Subcutaneous abdominal adipose tissue (tissue), 5 donors: ENCODE measurements at regions not wholly inside any gene's neighbourhood (a gene's known extent, or its start where the extent isn't known, plus 50 kb on each side); places are given as distances from the start of the nearest gene placed in this dataset.

Experiments
- H3K27ac ChIP-seq: one replicate; pipeline ENCODE4 v1.7.0; 2013; ENCODE audit warnings: low read depth, mild to moderate bottlenecking, inconsistent platforms, low read length, moderate library complexity
- H3K27me3 ChIP-seq, 5 donors: one replicate each; pipeline ENCODE4 v1.7.0; 2013; ENCODE audit warnings: low read length in 5 of 5, inconsistent platforms in 1 of 5; ENCODE audit not compliant: control insufficient read depth in 5 of 5, insufficient read depth in 4 of 5
- H3K36me3 ChIP-seq, 5 donors: one replicate each; pipeline ENCODE4 v1.7.0; 2013; ENCODE audit warnings: low read length in 5 of 5; ENCODE audit not compliant: control insufficient read depth in 5 of 5, insufficient read depth in 5 of 5
- H3K4me1 ChIP-seq, 5 donors: one replicate each; pipeline ENCODE4 v1.7.0; 2013; ENCODE audit warnings: low read length in 5 of 5, mild to moderate bottlenecking in 3 of 5, moderate library complexity in 1 of 5; ENCODE audit not compliant: control insufficient read depth in 5 of 5, insufficient read depth in 5 of 5
- H3K4me3 ChIP-seq, 5 donors: one replicate each; pipeline ENCODE4 v1.7.0; 2013; ENCODE audit warnings: low read length in 5 of 5, low read depth in 1 of 5
- H3K9ac ChIP-seq, 5 donors: one replicate each; pipeline ENCODE4 v1.7.0; 2013; ENCODE audit warnings: low read length in 5 of 5, mild to moderate bottlenecking in 4 of 5, moderate library complexity in 3 of 5
- H3K9me3 ChIP-seq, 5 donors: one replicate each; pipeline ENCODE4 v1.7.0; 2013; ENCODE audit warnings: low read length in 5 of 5; ENCODE audit not compliant: control insufficient read depth in 5 of 5
- donor health status: healthy.
- donor health status: healthy.
- donor health status: healthy.
- donor health status: healthy.
- donor health status: healthy.

DNA sequence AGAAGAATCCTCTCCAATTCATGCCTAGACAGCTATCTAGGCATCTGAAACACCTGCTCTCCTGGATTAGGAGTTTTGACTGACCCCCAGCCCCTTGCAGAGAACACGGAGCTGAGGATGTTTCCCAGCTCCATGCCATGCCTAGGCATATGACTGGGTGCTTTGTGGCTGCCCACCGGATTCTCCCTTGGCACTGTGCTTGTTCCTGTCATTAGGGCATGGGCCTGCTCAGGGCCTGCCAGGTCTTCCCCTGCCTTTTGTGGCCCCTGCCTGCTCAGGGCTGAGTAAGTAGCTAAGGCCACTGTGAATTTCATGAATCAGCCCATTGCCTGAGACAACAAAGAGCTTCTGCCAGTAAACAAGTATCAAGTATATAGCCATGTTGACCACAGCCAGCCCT, 867.4 kb downstream of the TECRL start:
- no peaks in the 10 kb centered on the region for H3K4me1 ChIP-seq
- no peaks in the 10 kb centered on the region for H3K36me3 ChIP-seq
- H3K9ac ChIP-seq, result no peak overlapping the region
- peaks cover 0 to 21% (median 17%) of the 10 kb centered on the region in 5 donors for H3K9me3 ChIP-seq
- H3K4me3 ChIP-seq, result no peak overlapping the region
- H3K27me3 ChIP-seq, result peaks cover 0 to 5% (median 0%) of the 10 kb centered on the region in 5 donors
- no peak overlapping the region for H3K27ac ChIP-seq

- Histone ChIP-seq H3K36me3 (no peaks in the 10 kb centered on the region), H3K4me1 (no peaks in the 10 kb centered on the region), H3K4me3 (no peak overlapping the region), H3K27me3 (no peaks in the 10 kb centered on the region), H3K9ac (no peak overlapping the region), H3K9me3 (no peaks in the 10 kb centered on the region), H3K27ac (no peak overlapping the region)
These were observed 879.5 kb downstream of the TECRL start for GRCh38 chr4:63529581-63530337.

GRCh38 chr4:63528256-63528991, 880.8 kb downstream of the TECRL start:
- H3K36me3 ChIP-seq, result no peaks in the 10 kb centered on the region
- H3K27me3 ChIP-seq, result no peaks in the 10 kb centered on the region
- H3K9me3 ChIP-seq, result no peaks in the 10 kb centered on the region
- no peaks in the 10 kb centered on the region for H3K4me1 ChIP-seq
- no peak overlapping the region for H3K27ac ChIP-seq
- H3K4me3 ChIP-seq, result no peak overlapping the region
- H3K9ac ChIP-seq, result no peak overlapping the region

GRCh38 chr4:63526251-63526650, 883.0 kb downstream of the TECRL start:
- no peaks in the 10 kb centered on the region for H3K36me3 ChIP-seq
- H3K27me3 ChIP-seq, result no peaks in the 10 kb centered on the region
- no peaks in the 10 kb centered on the region for H3K4me1 ChIP-seq

GRCh38 chr4:63524764-63525163, 884.5 kb downstream of the TECRL start:
- H3K36me3 ChIP-seq, result no peaks in the 10 kb centered on the region
- peaks cover 0 to 9% (median 8%) of the 10 kb centered on the region in 5 donors for H3K9me3 ChIP-seq
- H3K4me1 ChIP-seq, result no peaks in the 10 kb centered on the region
- H3K27ac ChIP-seq, result no peak overlapping the region
- H3K4me3 ChIP-seq, result no peak overlapping the region
- no peaks in the 10 kb centered on the region for H3K27me3 ChIP-seq
- H3K9ac ChIP-seq, result no peak overlapping the region

More at GRCh38 chr4:63526251-63526650, 883.0 kb downstream of the TECRL start:
- Histone ChIP-seq H3K4me3 (no peak overlapping the region), H3K27ac (no peak overlapping the region), H3K9me3 (peaks cover 0 to 6% (median 5%) of the 10 kb centered on the region in 5 donors), H3K9ac (no peak overlapping the region)

DNA sequence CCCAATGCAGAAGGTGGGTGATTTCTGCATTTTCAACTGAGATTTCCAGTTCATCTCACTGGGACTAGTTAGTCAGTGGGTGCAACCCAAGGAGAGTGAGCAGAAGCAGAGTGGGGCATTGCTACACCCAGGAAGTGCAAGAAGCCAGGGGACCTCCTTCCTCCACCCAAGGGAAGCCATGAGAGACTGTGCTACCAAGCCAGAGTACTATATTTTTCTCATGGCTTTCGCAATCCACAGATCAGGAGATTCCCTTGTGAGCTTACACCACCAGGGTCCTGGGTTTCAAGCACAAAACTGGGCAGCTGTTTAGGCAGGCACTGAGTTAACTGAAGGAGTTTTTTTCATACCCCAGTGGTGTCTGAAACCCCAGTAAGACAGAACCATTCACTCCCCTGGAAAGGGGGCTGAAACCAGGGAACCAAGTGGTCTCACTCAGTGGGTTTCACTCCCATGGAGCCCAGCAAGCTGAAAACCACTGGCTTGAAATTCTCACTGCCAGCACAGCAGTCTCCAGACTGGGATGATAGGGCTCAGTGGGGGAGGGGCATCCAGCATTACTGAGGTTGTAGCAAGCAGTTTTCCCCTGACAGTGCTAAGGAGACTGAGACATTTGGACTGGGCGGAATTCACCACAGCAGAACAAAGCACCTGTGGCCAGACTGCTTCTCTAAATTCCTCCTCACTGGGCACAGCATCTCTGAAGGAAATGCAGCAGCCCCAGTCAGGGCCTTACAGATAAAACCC, 903.4 kb downstream of the TECRL start:
- H3K9me3 ChIP-seq, result peaks cover 0 to 11% (median 0%) of the 10 kb centered on the region in 5 donors
- no peaks in the 10 kb centered on the region for H3K27me3 ChIP-seq
- H3K9ac ChIP-seq, result no peak overlapping the region
- no peaks in the 10 kb centered on the region for H3K4me1 ChIP-seq
- H3K4me3 ChIP-seq, result no peak overlapping the region
- H3K27ac ChIP-seq, result no peak overlapping the region
- no peaks in the 10 kb centered on the region for H3K36me3 ChIP-seq

DNA sequence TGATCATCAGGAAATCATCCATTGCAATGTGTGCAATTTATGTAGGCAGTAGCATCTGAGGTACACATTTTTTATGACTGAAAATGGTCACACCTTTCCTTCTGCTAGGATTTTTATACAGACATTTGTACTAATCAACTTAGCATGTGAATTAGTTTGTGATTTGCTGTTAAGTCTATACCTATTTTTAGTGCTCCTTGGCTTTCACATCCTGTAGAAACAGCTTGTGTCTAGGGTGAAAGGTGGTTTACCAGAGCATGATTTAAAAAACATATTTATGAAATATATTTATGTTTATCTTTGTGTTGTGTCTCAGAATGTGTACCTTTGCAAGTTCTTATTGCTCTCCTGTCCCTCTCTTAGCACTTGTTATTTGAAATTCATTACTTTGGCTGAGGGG, 916.0 kb downstream of the TECRL start:
- Histone ChIP-seq H3K9me3 (peaks cover 0 to 3% (median 0%) of the 10 kb centered on the region in 5 donors), H3K27me3 (no peaks in the 10 kb centered on the region), H3K27ac (no peak overlapping the region), H3K36me3 (no peaks in the 10 kb centered on the region), H3K9ac (no peak overlapping the region), H3K4me3 (no peak overlapping the region), H3K4me1 (no peaks in the 10 kb centered on the region)

DNA sequence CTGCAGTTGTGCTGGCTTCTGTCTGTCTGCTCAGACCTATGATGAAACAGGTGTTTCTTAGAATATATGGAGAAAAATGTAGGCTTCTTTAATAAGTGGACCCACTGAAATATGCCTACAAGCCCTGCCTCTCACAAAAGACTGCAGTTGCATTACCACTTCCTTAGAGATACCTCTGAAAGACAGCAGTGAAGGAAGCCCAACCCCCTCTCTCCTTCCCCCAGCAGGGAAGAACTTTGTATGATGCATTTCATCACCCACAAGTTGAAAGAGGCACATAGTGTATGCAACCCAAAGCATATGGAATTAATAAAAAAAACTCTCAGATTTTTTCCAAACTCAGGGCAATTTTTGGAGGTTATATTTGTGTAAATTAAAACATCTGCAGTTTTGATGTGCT, 916.7 kb downstream of the TECRL start:
- H3K4me1 ChIP-seq, result no peaks in the 10 kb centered on the region
- H3K9ac ChIP-seq, result no peak overlapping the region
- H3K27me3 ChIP-seq, result no peaks in the 10 kb centered on the region
- no peaks in the 10 kb centered on the region for H3K36me3 ChIP-seq
- H3K4me3 ChIP-seq, result no peak overlapping the region
- peaks cover 0 to 3% (median 0%) of the 10 kb centered on the region in 5 donors for H3K9me3 ChIP-seq
- no peak overlapping the region for H3K27ac ChIP-seq

- H3K4me3 ChIP-seq, result no peak overlapping the region
- H3K36me3 ChIP-seq, result no peaks in the 10 kb centered on the region
- peaks cover 0 to 3% (median 0%) of the 10 kb centered on the region in 5 donors for H3K9me3 ChIP-seq
- no peak overlapping the region for H3K27ac ChIP-seq
- no peaks in the 10 kb centered on the region for H3K27me3 ChIP-seq
- no peak overlapping the region for H3K9ac ChIP-seq
- H3K4me1 ChIP-seq, result no peaks in the 10 kb centered on the region
These were observed 944.9 kb downstream of the TECRL start for GRCh38 chr4:63464393-63464792.

DNA sequence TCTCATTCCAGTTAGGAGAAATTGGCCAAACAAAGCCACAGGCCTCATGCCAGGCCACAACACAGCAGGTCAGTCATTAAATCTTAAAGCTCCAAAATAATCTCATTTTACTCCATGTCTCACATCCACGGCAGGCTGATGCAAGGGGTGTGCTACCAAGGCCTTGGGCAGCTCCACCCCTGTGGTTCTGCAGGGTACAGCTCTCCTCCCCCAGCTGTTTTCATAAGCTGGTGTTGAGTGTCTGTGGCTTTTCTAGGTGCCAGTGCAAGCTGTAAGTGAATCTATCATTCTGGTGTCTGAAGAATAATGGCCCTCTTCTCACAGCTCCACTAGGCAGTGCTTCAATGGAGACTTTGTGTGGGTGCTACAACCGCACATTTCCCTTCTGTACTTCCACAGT, 949.2 kb downstream of the TECRL start:
- H3K9me3 ChIP-seq, result peaks cover 0 to 3% (median 0%) of the 10 kb centered on the region in 5 donors
- no peaks in the 10 kb centered on the region for H3K27me3 ChIP-seq
- no peaks in the 10 kb centered on the region for H3K4me1 ChIP-seq
- no peak overlapping the region for H3K9ac ChIP-seq
- no peaks in the 10 kb centered on the region for H3K36me3 ChIP-seq
- no peak overlapping the region for H3K4me3 ChIP-seq
- H3K27ac ChIP-seq, result no peak overlapping the region
